CD4-positive, alpha-beta T cell (primary cell): ENCODE measurements at regions not wholly inside any gene's neighbourhood (a gene's known extent, or its start where the extent isn't known, plus 50 kb on each side); places are given as distances from the start of the nearest gene placed in this dataset.

Experiments used
- ATAC-seq: fragments of 200-7000 bp; cut with Tn5 transposase; one replicate; pipeline ENCODE4 v1.10.0; 2022; ENCODE audit warnings: mild to moderate bottlenecking; ENCODE audit not compliant: poor library complexity
- CTCF ChIA-PET: fragments of 350-600 bp; sonication (Branson Sonifier 250); formaldehyde crosslinking; loops from one replicate; lab custom pipeline; 2021; ENCODE audit warnings: antibody characterized with exemption, inconsistent platforms; lab: Charles Lee
- POLR2A ChIA-PET: fragments of 350-600 bp; sonication (Branson Sonifier 250); formaldehyde crosslinking; loops from one replicate; lab custom pipeline; 2021; ENCODE audit warnings: antibody characterized with exemption, inconsistent platforms; lab: Charles Lee
- DNase-seq, 14 experiments: peaks; one replicate each; pipeline ENCODE4 v3.0.0-alpha.2; 2013 to 2020; ENCODE audit warnings: mixed read lengths in 2 of 14
- H3K27ac ChIP-seq, 2 donors: one replicate each; pipeline versions ENCODE4 v1.5.1 to v1.7.0; 2013; ENCODE audit warnings: low read length in 2 of 2, low read depth in 1 of 2, mild to moderate bottlenecking in 1 of 2
- H3K27me3 ChIP-seq, 2 experiments: 1 replicate in 1 of 2; 2 replicates in 1 of 2; pipeline versions ENCODE4 v1.6.1 to v1.7.0; 2013; ENCODE audit warnings: low read length in 2 of 2, control low read depth in 1 of 2, mild to moderate bottlenecking in 1 of 2, moderate library complexity in 1 of 2; ENCODE audit not compliant: insufficient read depth in 2 of 2, control insufficient read depth in 1 of 2
- H3K36me3 ChIP-seq: one replicate; pipeline ENCODE4 v1.6.1; 2013; ENCODE audit warnings: low read length, control low read depth; ENCODE audit not compliant: insufficient read depth
- H3K4me1 ChIP-seq: one replicate; pipeline ENCODE4 v1.6.1; 2013; ENCODE audit warnings: low read length, control low read depth; ENCODE audit not compliant: insufficient read depth
- H3K4me3 ChIP-seq: one replicate; pipeline ENCODE4 v1.5.1; 2013; ENCODE audit warnings: mild to moderate bottlenecking, low read length, moderate library complexity
- H3K9me3 ChIP-seq, 2 experiments: 1 replicate in 1 of 2; 2 replicates in 1 of 2; pipeline versions ENCODE4 v1.6.1 to v1.7.0; 2013; ENCODE audit warnings: low read length in 2 of 2, mild to moderate bottlenecking in 2 of 2, control low read depth in 1 of 2, moderate library complexity in 1 of 2; ENCODE audit not compliant: control insufficient read depth in 1 of 2, insufficient read depth in 1 of 2
- H3K27ac Mint-ChIP-seq: one replicate; pipeline ENCODE4 v1.8.0; 2020; ENCODE audit warnings: mixed read lengths
- H3K27me3 Mint-ChIP-seq: one replicate; pipeline ENCODE4 v1.8.0; 2021; ENCODE audit warnings: mixed read lengths
- H3K36me3 Mint-ChIP-seq: one replicate; pipeline ENCODE4 v1.8.0; 2021; ENCODE audit warnings: low read depth, mixed read lengths
- H3K4me1 Mint-ChIP-seq: one replicate; pipeline ENCODE4 v1.8.0; 2021; ENCODE audit warnings: low read depth, mixed read lengths
- H3K4me3 Mint-ChIP-seq: one replicate; pipeline ENCODE4 v1.8.0; 2020; ENCODE audit warnings: mild to moderate bottlenecking, mixed read lengths
- H3K9me3 Mint-ChIP-seq: one replicate; pipeline ENCODE4 v1.8.0; 2020; ENCODE audit warnings: mixed read lengths
- CTCF ChIP-seq: fragments of 200-600 bp; IDR thresholded peaks from one replicate; pipeline ENCODE4 v1.8.0; 2022; ENCODE audit warnings: antibody characterized with exemption, mild to moderate bottlenecking
- intact Hi-C, 2 experiments: fragments of 100-400 bp; cut with DNase I in 1 of 2; cut with micrococcal nuclease in 1 of 2; formaldehyde crosslinking; loops; one replicate each; pipeline versions ENCODE4 v1.15.1 to v1.9.0; 2023 to 2025; cut with DNase I, micrococcal nuclease

GRCh38 chr7:152905949-152906348 is 146.4 kb downstream of the ACTR3B start:
- ATAC-seq = no peak
- H3K4me3 Mint-ChIP-seq = no peak overlapping the region
- H3K9me3 Mint-ChIP-seq = no peaks in the 10 kb centered on the region
- no peak for TF ChIP-seq CTCF
- CTCF ChIA-PET = no interaction called here
- Histone ChIP-seq H3K27me3 (no peaks in the 10 kb centered on the region), H3K36me3 (no peaks in the 10 kb centered on the region), H3K4me1 (no peaks in the 10 kb centered on the region), H3K27ac (no peak overlapping the region), H3K4me3 (no peak overlapping the region), H3K9me3 (no peaks in the 10 kb centered on the region)
- POLR2A ChIA-PET = no interaction called here
- DNase-seq = no peak
- no peaks in the 10 kb centered on the region for H3K36me3 Mint-ChIP-seq
- intact Hi-C loops = no loop called here
- H3K27me3 Mint-ChIP-seq = no peaks in the 10 kb centered on the region
- H3K4me1 Mint-ChIP-seq = no peaks in the 10 kb centered on the region
- no peak overlapping the region for H3K27ac Mint-ChIP-seq

GRCh38 chr7:152907042-152907761 is 147.7 kb downstream of the ACTR3B start:
- H3K4me3 ChIP-seq = no peak overlapping the region
- no peaks in the 10 kb centered on the region for H3K36me3 Mint-ChIP-seq
- H3K27me3 Mint-ChIP-seq = no peaks in the 10 kb centered on the region
- no peak overlapping the region for H3K4me3 Mint-ChIP-seq
- H3K27me3 ChIP-seq = no peaks in the 10 kb centered on the region
- H3K9me3 Mint-ChIP-seq = no peaks in the 10 kb centered on the region
- H3K4me1 ChIP-seq = no peaks in the 10 kb centered on the region
- no peak for DNase-seq
- TF ChIP-seq CTCF = no peak
- H3K27ac ChIP-seq = no peak overlapping the region
- POLR2A ChIA-PET = no interaction called here
- H3K4me1 Mint-ChIP-seq = no peaks in the 10 kb centered on the region
- no peak for ATAC-seq
- H3K27ac Mint-ChIP-seq = no peak overlapping the region
- no peaks in the 10 kb centered on the region for H3K36me3 ChIP-seq
- CTCF ChIA-PET = no interaction called here
- intact Hi-C loops = no loop called here
- H3K9me3 ChIP-seq = peaks cover 0 to 6% of the 10 kb centered on the region in 2 experiments

- DNase-seq = no peak
- Histone ChIP-seq H3K27ac (no peak overlapping the region), H3K27me3 (no peaks in the 10 kb centered on the region), H3K4me3 (no peak overlapping the region), H3K9me3 (peaks cover 0 to 7% of the 10 kb centered on the region in 2 experiments), H3K36me3 (no peaks in the 10 kb centered on the region), H3K4me1 (no peaks in the 10 kb centered on the region)
- no peaks in the 10 kb centered on the region for H3K4me1 Mint-ChIP-seq
- no peaks in the 10 kb centered on the region for H3K36me3 Mint-ChIP-seq
- H3K4me3 Mint-ChIP-seq = no peak overlapping the region
- H3K27me3 Mint-ChIP-seq = no peaks in the 10 kb centered on the region
- ChIA-PET CTCF (no interaction called here), POLR2A (no interaction called here)
- intact Hi-C loops = no loop called here
- TF ChIP-seq CTCF = no peak
- no peak for ATAC-seq
- H3K27ac Mint-ChIP-seq = no peak overlapping the region
- H3K9me3 Mint-ChIP-seq = no peaks in the 10 kb centered on the region
These were observed 149.7 kb downstream of the ACTR3B start for GRCh38 chr7:152909280-152909679.
